ENCODE measurements at regions not wholly inside any gene's neighbourhood (a gene's known extent, or its start where the extent isn't known, plus 50 kb on each side); places are given as distances from the start of the nearest gene placed in this dataset.

- H3K9me3 Mint-ChIP-seq: no peaks in the 10 kb centered on the region
- DNase-seq: no peak
- Histone ChIP-seq H3K4me3 (ENCODE audit: low read length) (no peak overlapping the region), H3K36me3 (ENCODE audit: control insufficient read depth, insufficient read depth, low read length) (no peaks in the 10 kb centered on the region), H3K9ac (ENCODE audit: extremely low read depth, low read length, poor library complexity, severe bottlenecking) (no peak overlapping the region), H3K9me3 (ENCODE audit: control insufficient read depth, low read length) (no peaks in the 10 kb centered on the region), H3K27ac (ENCODE audit: low read depth, low read length) (no peak overlapping the region), H3K27me3 (ENCODE audit: control insufficient read depth, insufficient read depth, low read length, poor library complexity, severe bottlenecking) (no peaks in the 10 kb centered on the region), H3K4me1 (ENCODE audit: control insufficient read depth, insufficient read depth, low read length) (no peaks in the 10 kb centered on the region)
- H3K27ac Mint-ChIP-seq: no peak overlapping the region
- H3K36me3 Mint-ChIP-seq (ENCODE audit: low read depth): no peaks in the 10 kb centered on the region
- no peak for TF ChIP-seq CTCF (conservative IDR thresholded peaks at IDR 0.05)
- peaks cover 22% of the 10 kb centered on the region for H3K4me1 Mint-ChIP-seq
- WGBS, 2 experiments (ENCODE audit: insufficient coverage in 1 of 2, insufficient read length in 1 of 2): 80% methylated on average over 1 of the region's 1 CpG; no CpG with 5 or more reads in 1 of the 2 experiments
- H3K27me3 Mint-ChIP-seq (ENCODE audit: insufficient read depth): no peaks in the 10 kb centered on the region
- no peak overlapping the region for H3K4me3 Mint-ChIP-seq
Measured at GRCh38 chr1:90480271-90480835, 236.7 kb downstream of the BARHL2 start.

GRCh38 chr1:90476994-90477393 lies 240.1 kb downstream of the BARHL2 start:
- Histone ChIP-seq H3K9ac (ENCODE audit: extremely low read depth, low read length, poor library complexity, severe bottlenecking) (no peak overlapping the region), H3K4me1 (ENCODE audit: control insufficient read depth, insufficient read depth, low read length) (no peaks in the 10 kb centered on the region), H3K27me3 (ENCODE audit: control insufficient read depth, insufficient read depth, low read length, poor library complexity, severe bottlenecking) (no peaks in the 10 kb centered on the region), H3K36me3 (ENCODE audit: control insufficient read depth, insufficient read depth, low read length) (no peaks in the 10 kb centered on the region), H3K9me3 (ENCODE audit: control insufficient read depth, low read length) (no peaks in the 10 kb centered on the region), H3K4me3 (ENCODE audit: low read length) (no peak overlapping the region), H3K27ac (ENCODE audit: low read depth, low read length) (no peak overlapping the region)
- H3K27me3 Mint-ChIP-seq (ENCODE audit: insufficient read depth): no peaks in the 10 kb centered on the region
- H3K36me3 Mint-ChIP-seq (ENCODE audit: low read depth): no peaks in the 10 kb centered on the region
- WGBS, 2 experiments (ENCODE audit: insufficient coverage in 1 of 2, insufficient read length in 1 of 2): 71 to 92% methylated on average over 3 of the region's 3 CpGs
- no peak overlapping the region for H3K27ac Mint-ChIP-seq
- H3K4me1 Mint-ChIP-seq: peaks cover 22% of the 10 kb centered on the region
- TF ChIP-seq CTCF (conservative IDR thresholded peaks at IDR 0.05): no peak
- H3K4me3 Mint-ChIP-seq: no peak overlapping the region
- no peaks in the 10 kb centered on the region for H3K9me3 Mint-ChIP-seq
- no peak for DNase-seq

GRCh38 chr1:90476411-90476810 lies 240.7 kb downstream of the BARHL2 start:
- WGBS, 2 experiments (ENCODE audit: insufficient coverage in 1 of 2, insufficient read length in 1 of 2): 89 to 100% methylated on average over 1 of the region's 1 CpG
- TF ChIP-seq CTCF (conservative IDR thresholded peaks at IDR 0.05): no peak
- Histone ChIP-seq H3K9ac (ENCODE audit: extremely low read depth, low read length, poor library complexity, severe bottlenecking) (no peak overlapping the region), H3K4me1 (ENCODE audit: control insufficient read depth, insufficient read depth, low read length) (no peaks in the 10 kb centered on the region), H3K9me3 (ENCODE audit: control insufficient read depth, low read length) (no peaks in the 10 kb centered on the region), H3K4me3 (ENCODE audit: low read length) (no peak overlapping the region), H3K27me3 (ENCODE audit: control insufficient read depth, insufficient read depth, low read length, poor library complexity, severe bottlenecking) (no peaks in the 10 kb centered on the region), H3K27ac (ENCODE audit: low read depth, low read length) (no peak overlapping the region), H3K36me3 (ENCODE audit: control insufficient read depth, insufficient read depth, low read length) (no peaks in the 10 kb centered on the region)
- Mint-ChIP-seq H3K4me3 (no peak overlapping the region), H3K9me3 (no peaks in the 10 kb centered on the region), H3K27me3 (ENCODE audit: insufficient read depth) (no peaks in the 10 kb centered on the region), H3K4me1 (peaks cover 22% of the 10 kb centered on the region), H3K27ac (no peak overlapping the region), H3K36me3 (ENCODE audit: low read depth) (no peaks in the 10 kb centered on the region)
- no peak for DNase-seq

Data from endodermal cell (in vitro differentiated cells).